Urothelium cell line (cell line): ENCODE measurements at regions not wholly inside any gene's neighbourhood (a gene's known extent, or its start where the extent isn't known, plus 50 kb on each side); places are given as distances from the start of the nearest gene placed in this dataset.
"Not testable (repeated sequence)": the region's sequence is repeated elsewhere in the genome, so short reads cannot be mapped to it uniquely, and the experiment has no call there.

Source experiments
- DNase-seq: peaks from one replicate; pipeline ENCODE4 v3.0.0; 2011; ENCODE audit warnings: low spot score, mixed read lengths
- FAIRE-seq: peaks from 2 replicates; lab custom pipeline; 2011; peaks lifted over from hg19 to GRCh38; lab: Jason Lieb, UNC

- FAIRE-seq, result no peak
- no peak for DNase-seq
Measured at GRCh38 chr10:64173826-64174225, 652.6 kb downstream of the REEP3 start.

GRCh38 chr10:64174666-64175255 is 653.6 kb downstream of the REEP3 start:
- DNase-seq (no peak), FAIRE-seq (no peak)

DNA sequence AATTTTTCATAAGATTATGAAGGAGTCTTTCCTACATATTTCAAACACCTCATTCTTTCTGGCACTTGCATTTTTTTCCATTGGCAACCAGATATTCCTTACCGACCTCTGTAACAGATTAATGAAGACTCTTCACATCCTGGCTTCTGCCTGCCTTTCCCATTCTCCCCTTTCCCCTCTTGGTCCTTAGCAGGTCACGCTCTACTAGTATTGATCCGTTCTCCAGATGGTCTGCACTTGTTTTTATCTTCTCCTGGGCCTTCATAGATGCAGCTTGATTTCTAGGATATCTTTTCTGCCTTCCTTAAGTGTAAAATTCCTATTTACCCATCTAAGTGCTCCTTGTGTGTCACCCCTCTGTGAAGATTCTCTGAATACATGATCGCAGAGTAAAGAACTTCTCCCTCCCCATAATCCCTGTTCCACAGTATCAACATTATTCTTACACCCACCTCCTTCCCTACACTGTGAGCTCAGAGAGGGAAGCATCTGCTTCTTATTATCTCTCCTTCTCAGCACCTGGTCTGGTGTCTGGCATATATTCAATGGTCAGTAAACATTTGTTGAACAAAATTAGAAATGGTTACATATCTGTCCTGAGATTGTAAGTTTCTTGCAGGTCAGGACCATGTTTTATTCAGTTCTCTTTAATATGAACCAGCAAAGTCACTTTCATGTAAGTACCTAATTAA is 654.2 kb downstream of the REEP3 start:
- no peak for FAIRE-seq
- no peak for DNase-seq

GRCh38 chr10:64182671-64183070 is 661.5 kb downstream of the REEP3 start:
- DNase-seq (no peak), FAIRE-seq (no peak)

DNA sequence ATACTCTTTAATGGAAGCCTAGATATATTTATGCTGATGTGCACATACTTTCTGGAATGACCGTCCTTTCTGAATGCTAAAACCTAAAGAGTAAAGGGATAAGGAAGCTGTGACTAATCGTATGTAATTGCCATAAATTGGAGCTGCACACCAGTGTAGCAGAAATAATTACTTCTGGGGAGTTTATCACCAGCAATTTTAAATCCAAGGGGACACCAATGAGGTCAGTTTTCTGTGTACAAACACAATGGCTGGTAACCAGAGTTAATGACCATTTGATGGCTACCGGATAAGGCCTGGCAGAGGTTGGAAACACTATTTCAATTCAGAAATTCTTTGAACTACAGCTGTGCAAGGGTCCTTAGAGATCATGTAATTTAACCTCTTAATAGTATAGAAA is 670.1 kb downstream of the REEP3 start:
- DNase-seq (no peak), FAIRE-seq (no peak)

GRCh38 chr10:64196638-64197315 is 675.6 kb downstream of the REEP3 start:
- no peak for FAIRE-seq
- peak; percentile 30 for DNase-seq

GRCh38 chr10:64201936-64202335 is 680.7 kb downstream of the REEP3 start:
- FAIRE-seq, result no peak
- no peak for DNase-seq

DNA sequence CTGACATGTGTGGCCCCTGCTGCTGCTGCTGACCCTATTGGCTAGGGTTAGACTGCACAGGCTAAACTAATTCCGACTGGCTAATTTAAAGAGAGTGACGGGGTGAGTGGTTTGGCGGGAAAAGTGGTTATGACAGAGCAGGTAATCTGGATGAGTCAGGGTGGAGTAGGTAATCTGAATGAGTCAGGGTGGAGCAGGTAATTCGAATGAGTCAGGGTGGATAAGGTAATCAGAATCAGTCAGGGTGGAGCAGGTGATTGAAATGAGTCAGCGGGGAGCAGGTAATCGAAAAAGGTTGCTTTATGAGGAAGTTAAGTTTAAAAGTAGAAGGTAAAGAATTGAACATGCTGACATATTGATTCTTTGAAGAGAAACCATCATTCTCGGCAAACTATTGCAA is 683.3 kb downstream of the REEP3 start:
- FAIRE-seq, DNase-seq: not testable (repeated sequence)

DNA sequence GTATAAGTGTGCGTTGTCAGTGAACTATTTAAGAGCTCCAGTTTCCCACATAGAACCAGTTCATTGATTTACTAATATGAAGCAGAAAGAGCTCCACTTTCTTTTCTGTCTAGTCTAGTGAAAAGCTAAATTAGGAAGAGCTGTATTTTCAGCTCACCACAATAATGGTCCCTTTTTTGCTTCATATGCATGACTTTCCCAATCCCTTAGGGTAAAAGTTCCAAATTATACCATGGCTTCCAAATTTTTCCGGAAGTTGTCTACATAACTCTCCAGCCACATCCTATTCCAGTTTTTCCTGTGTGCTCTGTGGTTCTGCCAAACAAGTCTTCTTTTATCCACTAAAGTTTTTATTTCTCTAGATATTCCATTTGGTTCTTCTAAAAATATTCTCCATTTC is 685.2 kb downstream of the REEP3 start:
- no peak for FAIRE-seq
- no peak for DNase-seq

- FAIRE-seq (no peak), DNase-seq (peak; percentile 48)
Measured at GRCh38 chr10:64209561-64209960, 688.4 kb downstream of the REEP3 start.

GRCh38 chr10:64210211-64210610 is 689.0 kb downstream of the REEP3 start:
- DNase-seq, result no peak
- no peak for FAIRE-seq

DNA sequence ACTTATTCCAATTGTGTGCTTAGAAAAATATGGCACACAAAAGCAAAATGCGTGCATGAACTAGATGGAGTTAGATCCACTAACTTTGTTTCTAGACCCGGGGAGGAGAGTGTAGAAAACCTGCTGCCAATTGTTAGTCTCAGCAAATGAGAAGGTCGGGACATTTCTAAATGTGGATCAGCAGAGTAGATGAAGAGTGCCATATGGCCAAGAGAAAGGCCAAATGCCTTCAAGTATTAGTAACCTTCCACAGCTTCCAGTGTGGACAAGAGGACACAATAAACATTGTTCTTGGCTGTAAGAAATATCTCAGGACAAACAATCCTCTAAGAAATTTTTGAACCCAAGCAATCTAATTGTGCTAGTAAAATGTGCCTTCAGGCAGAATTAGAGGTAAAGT is 690.3 kb downstream of the REEP3 start:
- DNase-seq, result no peak
- FAIRE-seq, result no peak

- DNase-seq (no peak), FAIRE-seq (no peak)
Measured at GRCh38 chr10:64215088-64215487, 693.9 kb downstream of the REEP3 start.

GRCh38 chr10:64219271-64220025 is 698.2 kb downstream of the REEP3 start:
- FAIRE-seq (no peak), DNase-seq (no peak)

DNA sequence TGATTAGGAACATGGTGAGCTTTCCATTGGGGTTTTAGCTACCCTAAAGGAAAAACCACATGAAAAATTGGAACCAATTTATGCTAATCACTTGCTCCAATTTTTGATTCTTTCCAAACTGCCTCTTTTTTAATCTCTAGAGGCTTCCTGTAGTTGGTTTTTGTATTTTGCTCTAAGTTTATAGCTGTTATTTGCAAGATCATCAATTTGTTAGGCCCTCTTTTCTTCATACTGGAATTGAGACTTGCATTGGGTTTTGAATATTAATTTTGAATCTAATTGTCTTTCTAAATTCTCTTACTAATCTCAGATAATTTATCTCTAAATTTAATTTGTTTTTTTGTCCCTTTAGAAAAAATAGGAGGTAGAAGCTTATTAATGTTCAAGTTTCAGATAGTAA is 713.3 kb downstream of the REEP3 start:
- FAIRE-seq (no peak), DNase-seq (no peak)

DNA sequence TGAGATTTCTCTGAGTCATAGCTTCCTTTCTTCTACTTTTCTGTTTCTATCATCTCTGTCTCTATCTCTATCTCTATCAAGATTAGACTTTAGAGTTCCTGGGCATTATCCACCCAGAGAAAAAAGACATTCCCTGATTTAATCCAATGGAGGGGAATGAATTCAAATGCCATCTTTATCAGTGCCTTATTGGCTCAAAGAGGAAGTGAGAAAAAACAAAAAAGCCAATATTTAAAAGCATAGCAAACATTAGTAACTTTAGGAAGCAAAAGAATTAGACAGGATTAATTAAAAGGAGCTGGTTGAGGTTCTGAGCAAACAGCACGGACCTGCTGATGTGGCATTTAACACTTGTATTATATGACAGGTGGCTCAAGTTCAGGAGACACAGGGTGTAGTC is 736.5 kb downstream of the REEP3 start:
- no peak for FAIRE-seq
- no peak for DNase-seq

DNA sequence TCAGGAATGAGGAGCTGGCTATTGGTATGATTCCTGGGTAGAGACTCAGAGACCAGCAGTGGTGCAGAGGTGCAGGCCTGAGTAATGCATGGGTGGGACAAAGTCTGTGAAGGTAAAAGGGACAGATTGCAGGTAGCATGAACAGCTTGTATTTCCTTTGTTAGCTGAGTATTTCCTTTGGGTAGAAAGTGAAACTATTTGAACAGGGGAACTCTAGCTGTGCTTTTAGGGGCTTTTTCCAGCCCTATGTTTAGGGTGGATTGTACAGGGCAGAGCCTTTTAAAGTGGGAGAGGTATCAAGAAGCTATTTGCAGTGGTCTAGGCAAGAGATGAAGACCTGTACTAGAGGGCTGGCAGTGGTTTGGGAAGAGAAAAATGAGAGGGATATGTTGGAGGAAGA is 739.9 kb downstream of the REEP3 start:
- DNase-seq (no peak), FAIRE-seq (no peak)

DNA sequence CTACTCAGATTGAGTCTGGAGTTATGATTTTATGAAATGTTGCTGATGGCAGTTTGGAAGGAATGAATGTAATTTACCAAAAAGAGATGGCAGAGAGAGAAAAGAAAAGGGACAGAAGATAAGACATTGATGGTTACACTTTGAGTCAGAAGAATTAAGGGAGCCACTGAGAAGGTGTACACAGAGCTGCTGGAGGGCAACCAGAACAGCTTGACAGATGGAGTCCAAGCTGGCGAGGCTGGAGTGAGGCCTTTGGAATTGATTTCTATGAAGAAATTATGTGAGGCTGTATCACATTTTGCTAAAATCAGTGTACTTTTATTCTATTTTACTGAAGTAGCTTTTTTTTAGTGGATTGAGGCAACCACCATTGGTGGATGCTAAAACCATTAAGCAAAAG is 740.5 kb downstream of the REEP3 start:
- DNase-seq, result no peak
- FAIRE-seq, result no peak

DNA sequence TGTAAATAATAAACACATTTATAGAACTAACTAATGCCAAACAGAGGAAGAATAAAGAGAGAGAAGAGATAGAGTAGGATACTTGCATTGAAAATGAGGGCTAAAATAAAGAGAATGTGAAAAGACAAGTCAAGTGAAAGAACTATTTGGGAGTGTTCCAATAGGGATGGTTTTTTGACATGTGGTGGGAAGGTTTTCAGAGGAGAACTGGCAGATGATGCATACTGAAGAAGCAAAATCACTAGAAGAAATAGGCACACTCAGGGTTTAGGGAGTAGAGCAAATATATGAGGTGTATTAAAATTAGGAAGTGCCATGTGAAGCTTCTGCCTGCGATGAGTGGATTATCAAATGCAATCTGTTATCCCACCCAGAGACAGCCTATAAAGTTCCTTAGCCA is 744.8 kb downstream of the REEP3 start:
- FAIRE-seq, result no peak
- no peak for DNase-seq

DNA sequence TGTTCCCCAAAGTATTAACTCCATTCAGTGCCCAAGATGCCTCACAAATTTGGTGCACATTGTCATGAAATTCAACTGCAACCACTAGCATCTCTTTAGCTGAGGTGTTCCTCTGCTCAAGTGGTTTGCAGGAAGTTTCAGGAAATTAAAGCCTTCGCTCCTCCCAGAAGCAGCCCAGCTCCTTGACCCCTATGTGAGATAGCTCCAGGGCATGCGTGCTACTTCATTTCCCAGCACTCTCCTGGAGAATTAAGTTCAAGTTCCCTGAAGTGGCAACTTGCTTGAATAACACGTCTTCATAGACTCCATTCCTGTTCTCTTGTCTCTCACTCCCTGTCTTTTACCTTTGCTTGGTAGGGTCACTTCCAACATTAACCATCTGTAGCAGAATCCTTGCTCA is 750.3 kb downstream of the REEP3 start:
- FAIRE-seq (no peak), DNase-seq (no peak)

DNA sequence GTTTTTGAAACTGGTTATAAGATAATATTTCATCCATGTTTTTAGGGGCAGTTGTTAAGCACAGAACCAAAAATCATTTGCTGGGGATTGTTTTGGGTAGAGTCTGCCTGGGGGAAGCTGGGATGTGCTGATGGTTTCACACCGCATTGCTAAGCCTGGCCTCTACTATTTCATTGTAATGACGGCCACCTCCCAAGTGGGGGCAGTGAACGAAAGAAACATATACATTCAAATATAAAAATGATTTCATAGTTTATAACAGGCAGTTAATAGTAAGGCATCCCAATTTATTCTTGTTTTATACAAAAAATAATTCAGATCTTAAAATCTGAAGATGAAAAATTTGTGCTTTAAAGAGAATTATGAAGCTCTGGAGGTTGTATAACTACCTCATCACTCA is 750.8 kb downstream of the REEP3 start:
- DNase-seq, result no peak
- no peak for FAIRE-seq

DNA sequence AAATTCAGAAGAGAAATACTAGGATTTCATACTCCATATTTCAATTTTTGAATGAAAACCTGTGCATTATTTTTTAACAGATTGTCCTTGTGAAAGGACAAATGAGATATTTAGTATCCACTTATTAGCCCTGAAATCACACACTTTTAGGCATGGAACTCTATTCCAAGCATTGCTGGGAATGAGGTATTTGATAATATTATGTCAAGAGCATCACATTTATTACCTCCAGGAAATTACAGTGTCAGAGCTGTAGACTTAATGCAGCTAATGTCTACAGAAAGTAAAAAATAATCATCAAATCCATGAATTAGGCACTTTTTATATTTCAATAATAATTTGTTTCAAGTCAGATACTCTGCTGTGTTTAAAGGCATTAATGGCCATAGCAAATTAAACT is 753.8 kb downstream of the REEP3 start:
- DNase-seq (no peak), FAIRE-seq (no peak)
